ENCODE measurements at regions not wholly inside any gene's neighbourhood (a gene's known extent, or its start where the extent isn't known, plus 50 kb on each side); places are given as distances from the start of the nearest gene placed in this dataset.
"Not testable (repeated sequence)": the region's sequence is repeated elsewhere in the genome, so short reads cannot be mapped to it uniquely, and the experiment has no call there.

GRCh38 chr13:99730403-99730802 lies 229.1 kb downstream of the TM9SF2 start:
- Mint-ChIP-seq H3K27ac (ENCODE audit: unreplicated experiment) (no peak overlapping the region), H3K4me1 (ENCODE audit: low read depth) (peaks cover 6% of the 10 kb centered on the region)
- TF ChIP-seq CTCF (IDR thresholded peaks at IDR 0.05): no peak

GRCh38 chr13:99729745-99730144 lies 228.5 kb downstream of the TM9SF2 start:
- Mint-ChIP-seq H3K36me3 (ENCODE audit: low read depth) (no peaks in the 10 kb centered on the region), H3K4me1 (ENCODE audit: low read depth) (peaks cover 6% of the 10 kb centered on the region), H3K27me3 (ENCODE audit: low read depth) (peaks cover 8% of the 10 kb centered on the region), H3K4me3 (ENCODE audit: unreplicated experiment) (no peak overlapping the region), H3K27ac (ENCODE audit: unreplicated experiment) (no peak overlapping the region), H3K9me3 (ENCODE audit: low read depth) (no peaks in the 10 kb centered on the region)
- TF ChIP-seq CTCF (IDR thresholded peaks at IDR 0.05): no peak
- DNase-seq (ENCODE audit: low spot score): no peak

More at GRCh38 chr13:99730403-99730802, 229.1 kb downstream of the TM9SF2 start:
- H3K27me3 Mint-ChIP-seq (ENCODE audit: low read depth): peaks cover 8% of the 10 kb centered on the region
- DNase-seq (ENCODE audit: low spot score): no peak
- no peaks in the 10 kb centered on the region for H3K36me3 Mint-ChIP-seq (ENCODE audit: low read depth)
- H3K4me3 Mint-ChIP-seq (ENCODE audit: unreplicated experiment): no peak overlapping the region
- no peaks in the 10 kb centered on the region for H3K9me3 Mint-ChIP-seq (ENCODE audit: low read depth)

GRCh38 chr13:99727651-99728050 lies 226.4 kb downstream of the TM9SF2 start:
- not testable (repeated sequence) for H3K4me3 Mint-ChIP-seq (ENCODE audit: unreplicated experiment); H3K9me3 Mint-ChIP-seq (ENCODE audit: low read depth); H3K27ac Mint-ChIP-seq (ENCODE audit: unreplicated experiment); H3K27me3 Mint-ChIP-seq (ENCODE audit: low read depth); DNase-seq (ENCODE audit: low spot score); H3K36me3 Mint-ChIP-seq (ENCODE audit: low read depth); H3K4me1 Mint-ChIP-seq (ENCODE audit: low read depth)

- Mint-ChIP-seq H3K27ac (ENCODE audit: unreplicated experiment) (no peak overlapping the region), H3K27me3 (ENCODE audit: low read depth) (no peaks in the 10 kb centered on the region), H3K4me1 (ENCODE audit: low read depth) (peaks cover 10% of the 10 kb centered on the region), H3K9me3 (ENCODE audit: low read depth) (no peaks in the 10 kb centered on the region), H3K4me3 (ENCODE audit: unreplicated experiment) (no peak overlapping the region), H3K36me3 (ENCODE audit: low read depth) (no peaks in the 10 kb centered on the region)
- no peak for TF ChIP-seq CTCF (IDR thresholded peaks at IDR 0.05)
- no peak for DNase-seq (ENCODE audit: low spot score)
These were observed 225.1 kb downstream of the TM9SF2 start for GRCh38 chr13:99726282-99726894.

GRCh38 chr13:99725644-99726043 lies 224.4 kb downstream of the TM9SF2 start:
- DNase-seq (ENCODE audit: low spot score): no peak
- Mint-ChIP-seq H3K4me1 (ENCODE audit: low read depth) (peaks cover 9% of the 10 kb centered on the region), H3K27me3 (ENCODE audit: low read depth) (no peaks in the 10 kb centered on the region), H3K36me3 (ENCODE audit: low read depth) (peaks cover 2% of the 10 kb centered on the region), H3K9me3 (ENCODE audit: low read depth) (no peaks in the 10 kb centered on the region), H3K4me3 (ENCODE audit: unreplicated experiment) (no peak overlapping the region), H3K27ac (ENCODE audit: unreplicated experiment) (no peak overlapping the region)
- TF ChIP-seq CTCF (IDR thresholded peaks at IDR 0.05): no peak
